ENCODE measurements at regions not wholly inside any gene's neighbourhood (a gene's known extent, or its start where the extent isn't known, plus 50 kb on each side); places are given as distances from the start of the nearest gene placed in this dataset.

- peak in 1 of 2 donors; percentile 5 for DNase-seq (ENCODE audit: low read depth in 2 of 2)
- no peak overlapping the region for H3K4me3 ChIP-seq (replicated peaks in 1 of 2; ENCODE audit: low read depth in 2 of 2, low read length in 2 of 2)
Observed at GRCh38 chr7:50145226-50145625, 52.2 kb upstream of the ZPBP start.

More at GRCh38 chr7:50145226-50145625, 52.2 kb upstream of the ZPBP start:
- no peak for TF ChIP-seq CTCF (IDR thresholded peaks at IDR 0.05; ENCODE audit: low read depth, low read length)

Measured in cardiac fibroblast (primary cell).